ENCODE measurements at regions not wholly inside any gene's neighbourhood (a gene's known extent, or its start where the extent isn't known, plus 50 kb on each side); places are given as distances from the start of the nearest gene placed in this dataset.

- TF ChIP-seq POLR2A (IDR thresholded peaks at IDR 0.05) (no peak), CTCF (IDR thresholded peaks at IDR 0.05) (no peak)
- DNase-seq = peak; percentile 2 to 14 (median 10)
- no peak for ATAC-seq
- WGBS (ENCODE audit: insufficient coverage, low coverage, low lambda C conversion rate, missing lambda C conversion rate) = 86% methylated on average over 5 of the region's 5 CpGs
- Histone ChIP-seq H3K4me3 (no peak overlapping the region), H3K27me3 (no peaks in the 10 kb centered on the region), H3K36me3 (no peaks in the 10 kb centered on the region), H3K4me1 (no peaks in the 10 kb centered on the region), H3K9me3 (no peaks in the 10 kb centered on the region), H3K27ac (no peak overlapping the region)
- intact Hi-C loops (cut with DNase I) = no loop called here
These were observed 158.5 kb downstream of the FBLN2 start for GRCh38 chr3:13707456-13707855.

- Histone ChIP-seq H3K4me1 (no peaks in the 10 kb centered on the region), H3K27ac (no peak overlapping the region), H3K9me3 (no peaks in the 10 kb centered on the region), H3K27me3 (no peaks in the 10 kb centered on the region), H3K36me3 (no peaks in the 10 kb centered on the region), H3K4me3 (no peak overlapping the region)
- intact Hi-C loops (cut with DNase I) = no loop called here
- DNase-seq = peak in 2 of 3 donors; percentile 11 to 17
- TF ChIP-seq POLR2A (IDR thresholded peaks at IDR 0.05) (no peak), CTCF (IDR thresholded peaks at IDR 0.05) (no peak)
- ATAC-seq = no peak
- 53% methylated on average over 4 of the region's 4 CpGs for WGBS (ENCODE audit: insufficient coverage, low coverage, low lambda C conversion rate, missing lambda C conversion rate)
These were observed 158.0 kb downstream of the FBLN2 start for GRCh38 chr3:13706886-13707285.

GRCh38 chr3:13706451-13706850 is 157.5 kb downstream of the FBLN2 start:
- TF ChIP-seq CTCF (IDR thresholded peaks at IDR 0.05) (no peak), POLR2A (IDR thresholded peaks at IDR 0.05) (no peak)
- 61% methylated on average over 2 of the region's 2 CpGs for WGBS (ENCODE audit: insufficient coverage, low coverage, low lambda C conversion rate, missing lambda C conversion rate)
- peak; percentile 8 to 23 (median 8) for DNase-seq
- H3K27ac ChIP-seq = no peak overlapping the region
- H3K4me1 ChIP-seq = no peaks in the 10 kb centered on the region
- no peak for ATAC-seq
- H3K9me3 ChIP-seq = no peaks in the 10 kb centered on the region
- no peak overlapping the region for H3K4me3 ChIP-seq
- intact Hi-C loops (cut with DNase I) = no loop called here
- H3K36me3 ChIP-seq = no peaks in the 10 kb centered on the region
- H3K27me3 ChIP-seq = no peaks in the 10 kb centered on the region

GRCh38 chr3:13705702-13706280 is 156.9 kb downstream of the FBLN2 start:
- Histone ChIP-seq H3K4me3 (no peak overlapping the region), H3K27ac (no peak overlapping the region), H3K9me3 (no peaks in the 10 kb centered on the region), H3K36me3 (no peaks in the 10 kb centered on the region), H3K4me1 (no peaks in the 10 kb centered on the region), H3K27me3 (no peaks in the 10 kb centered on the region)
- 37% methylated on average over 2 of the region's 4 CpGs for WGBS (ENCODE audit: insufficient coverage, low coverage, low lambda C conversion rate, missing lambda C conversion rate)
- ATAC-seq = no peak
- TF ChIP-seq CTCF (IDR thresholded peaks at IDR 0.05) = no peak
- no peak for TF ChIP-seq POLR2A (IDR thresholded peaks at IDR 0.05)
- peak; percentile 7 to 16 (median 9) for DNase-seq
- intact Hi-C loops (cut with DNase I) = no loop called here

- H3K4me3 ChIP-seq = no peak overlapping the region
- intact Hi-C loops (cut with DNase I) = no loop called here
- no peaks in the 10 kb centered on the region for H3K9me3 ChIP-seq
- DNase-seq (peak in 2 of 3 donors; percentile 2 to 10), ATAC-seq (no peak)
- H3K4me1 ChIP-seq = no peaks in the 10 kb centered on the region
- no peaks in the 10 kb centered on the region for H3K27me3 ChIP-seq
- no peak for TF ChIP-seq POLR2A (IDR thresholded peaks at IDR 0.05)
- TF ChIP-seq CTCF (IDR thresholded peaks at IDR 0.05) = no peak
- H3K36me3 ChIP-seq = no peaks in the 10 kb centered on the region
- no peak overlapping the region for H3K27ac ChIP-seq
- WGBS (ENCODE audit: insufficient coverage, low coverage, low lambda C conversion rate, missing lambda C conversion rate) = 30% methylated on average over 3 of the region's 3 CpGs
These were observed 156.1 kb downstream of the FBLN2 start for GRCh38 chr3:13705051-13705450.
